ENCODE measurements at regions not wholly inside any gene's neighbourhood (a gene's known extent, or its start where the extent isn't known, plus 50 kb on each side); places are given as distances from the start of the nearest gene placed in this dataset.

DNA sequence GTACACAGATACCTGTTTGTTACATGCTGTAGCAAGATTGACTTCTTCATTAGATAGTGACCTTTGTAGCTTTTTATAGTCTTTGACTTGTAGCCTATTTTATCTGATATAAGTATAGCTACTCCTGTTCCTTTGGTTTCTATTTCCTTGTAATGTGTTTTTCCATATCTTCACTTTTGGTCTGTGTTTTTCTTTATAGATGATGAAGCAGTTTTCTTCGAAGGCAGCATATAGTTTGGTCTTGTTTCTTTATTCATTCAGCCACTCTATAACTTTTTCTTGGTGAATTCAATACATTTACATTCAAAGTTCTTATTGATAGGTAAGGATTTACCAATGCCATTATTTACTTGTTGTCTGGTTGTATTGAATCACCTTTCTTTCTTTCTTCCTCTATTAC is 1357.3 kb upstream of the EYS start:
- POLR2A ChIA-PET: no interaction called here
- H3K27ac ChIP-seq (ENCODE audit: control insufficient read depth, insufficient read depth): no peak overlapping the region
- H3K27me3 ChIP-seq (replicated peaks in 1 of 2; ENCODE audit: control insufficient read depth in 2 of 2, insufficient read depth in 2 of 2, low read length in 1 of 2): no peaks in the 10 kb centered on the region
- H2AFZ ChIP-seq (ENCODE audit: control insufficient read depth, low read depth, low read length): no peak overlapping the region
- in situ Hi-C loops (cut with MboI) (no loop called here), intact Hi-C loops (cut with micrococcal nuclease; ENCODE audit: unreplicated experiment) (loop anchor here (10.0 kb wide), 1 partner anchor 1160 kb away; no protein-coding TSS in a partner anchor)
- CTCF ChIA-PET: interaction anchor here (1.1 kb wide), 1 partner anchor 19 kb away, joined by 3 read pairs; no protein-coding TSS in a partner anchor
- no peak overlapping the region for H3K9ac ChIP-seq (ENCODE audit: control insufficient read depth, insufficient read depth, low read length)
- ATAC-seq (no peak), FAIRE-seq (no peak), DNase-seq (ENCODE audit: low read depth, low spot score) (no peak)
- 26% methylated on average over 1 of the region's 1 CpG for WGBS (ENCODE audit: insufficient coverage, insufficient replicate concordance, low lambda C conversion rate, missing lambda C conversion rate)
- H3K79me2 ChIP-seq (ENCODE audit: control insufficient read depth, insufficient read depth, low read length): no peaks in the 10 kb centered on the region
- H3K4me2 ChIP-seq (ENCODE audit: control insufficient read depth, insufficient read depth): no peak overlapping the region
- H3K9me3 ChIP-seq (replicated peaks; ENCODE audit: control insufficient read depth, insufficient read depth, low read length): no peaks in the 10 kb centered on the region
- no TSS peak for BruUV-seq (replicated peaks)
- RAD21 ChIA-PET (ENCODE audit: unreplicated experiment): interaction anchor here (0.7 kb wide), 1 partner anchor 1247 kb away, joined by 5 read pairs; no protein-coding TSS in a partner anchor
- SMC1A ChIA-PET (ENCODE audit: uncharacterized antibody, unreplicated experiment): no interaction called here
- H4K20me1 ChIP-seq (ENCODE audit: control insufficient read depth, insufficient read depth): no peaks in the 10 kb centered on the region
- no peaks in the 10 kb centered on the region for H3K36me3 ChIP-seq (ENCODE audit: control insufficient read depth in 2 of 2, insufficient read depth in 2 of 2, low read length in 1 of 2)
- H3K4me1 ChIP-seq (ENCODE audit: control insufficient read depth, insufficient read depth, low read length): no peaks in the 10 kb centered on the region
- no peak overlapping the region for H3K4me3 ChIP-seq
- TF ChIP-seq SREBF2 (IDR thresholded peaks at IDR 0.05; ENCODE audit: low read length): no peak
- no peak for TF ChIP-seq TCF12 (IDR thresholded peaks at IDR 0.05; ENCODE audit: low read depth, low read length)
- no peak for TF ChIP-seq RCOR1 (conservative IDR thresholded peaks at IDR 0.05; ENCODE audit: low read depth, low read length)
- TF ChIP-seq, protein P1, sequence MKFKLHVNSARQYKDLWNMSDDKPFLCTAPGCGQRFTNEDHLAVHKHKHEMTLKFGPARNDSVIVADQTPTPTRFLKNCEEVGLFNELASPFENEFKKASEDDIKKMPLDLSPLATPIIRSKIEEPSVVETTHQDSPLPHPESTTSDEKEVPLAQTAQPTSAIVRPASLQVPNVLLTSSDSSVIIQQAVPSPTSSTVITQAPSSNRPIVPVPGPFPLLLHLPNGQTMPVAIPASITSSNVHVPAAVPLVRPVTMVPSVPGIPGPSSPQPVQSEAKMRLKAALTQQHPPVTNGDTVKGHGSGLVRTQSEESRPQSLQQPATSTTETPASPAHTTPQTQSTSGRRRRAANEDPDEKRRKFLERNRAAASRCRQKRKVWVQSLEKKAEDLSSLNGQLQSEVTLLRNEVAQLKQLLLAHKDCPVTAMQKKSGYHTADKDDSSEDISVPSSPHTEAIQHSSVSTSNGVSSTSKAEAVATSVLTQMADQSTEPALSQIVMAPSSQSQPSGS (IDR thresholded peaks at IDR 0.05; ENCODE audit: low read length): no peak
- TF ChIP-seq KLF5 (IDR thresholded peaks at IDR 0.05; ENCODE audit: partially characterized antibody): no peak
- TF ChIP-seq, protein P2, sequence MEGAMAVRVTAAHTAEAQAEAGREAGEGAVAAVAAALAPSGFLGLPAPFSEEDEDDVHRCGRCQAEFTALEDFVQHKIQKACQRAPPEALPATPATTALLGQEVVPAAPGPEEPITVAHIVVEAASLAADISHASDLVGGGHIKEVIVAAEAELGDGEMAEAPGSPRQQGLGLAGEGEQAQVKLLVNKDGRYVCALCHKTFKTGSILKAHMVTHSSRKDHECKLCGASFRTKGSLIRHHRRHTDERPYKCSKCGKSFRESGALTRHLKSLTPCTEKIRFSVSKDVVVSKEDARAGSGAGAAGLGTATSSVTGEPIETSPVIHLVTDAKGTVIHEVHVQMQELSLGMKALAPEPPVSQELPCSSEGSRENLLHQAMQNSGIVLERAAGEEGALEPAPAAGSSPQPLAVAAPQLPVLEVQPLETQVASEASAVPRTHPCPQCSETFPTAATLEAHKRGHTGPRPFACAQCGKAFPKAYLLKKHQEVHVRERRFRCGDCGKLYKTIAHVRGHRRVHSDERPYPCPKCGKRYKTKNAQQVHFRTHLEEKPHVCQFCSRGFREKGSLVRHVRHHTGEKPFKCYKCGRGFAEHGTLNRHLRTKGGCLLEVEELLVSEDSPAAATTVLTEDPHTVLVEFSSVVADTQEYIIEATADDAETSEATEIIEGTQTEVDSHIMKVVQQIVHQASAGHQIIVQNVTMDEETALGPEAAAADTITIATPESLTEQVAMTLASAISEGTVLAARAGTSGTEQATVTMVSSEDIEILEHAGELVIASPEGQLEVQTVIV (IDR thresholded peaks at IDR 0.05; ENCODE audit: borderline replicate concordance, partially characterized antibody): no peak
- TF ChIP-seq YBX1 (IDR thresholded peaks at IDR 0.05): no peak
- no peak for TF ChIP-seq NFYB (IDR thresholded peaks at IDR 0.05; ENCODE audit: insufficient read depth, low read depth, low read length)
- TF ChIP-seq, protein P3, sequence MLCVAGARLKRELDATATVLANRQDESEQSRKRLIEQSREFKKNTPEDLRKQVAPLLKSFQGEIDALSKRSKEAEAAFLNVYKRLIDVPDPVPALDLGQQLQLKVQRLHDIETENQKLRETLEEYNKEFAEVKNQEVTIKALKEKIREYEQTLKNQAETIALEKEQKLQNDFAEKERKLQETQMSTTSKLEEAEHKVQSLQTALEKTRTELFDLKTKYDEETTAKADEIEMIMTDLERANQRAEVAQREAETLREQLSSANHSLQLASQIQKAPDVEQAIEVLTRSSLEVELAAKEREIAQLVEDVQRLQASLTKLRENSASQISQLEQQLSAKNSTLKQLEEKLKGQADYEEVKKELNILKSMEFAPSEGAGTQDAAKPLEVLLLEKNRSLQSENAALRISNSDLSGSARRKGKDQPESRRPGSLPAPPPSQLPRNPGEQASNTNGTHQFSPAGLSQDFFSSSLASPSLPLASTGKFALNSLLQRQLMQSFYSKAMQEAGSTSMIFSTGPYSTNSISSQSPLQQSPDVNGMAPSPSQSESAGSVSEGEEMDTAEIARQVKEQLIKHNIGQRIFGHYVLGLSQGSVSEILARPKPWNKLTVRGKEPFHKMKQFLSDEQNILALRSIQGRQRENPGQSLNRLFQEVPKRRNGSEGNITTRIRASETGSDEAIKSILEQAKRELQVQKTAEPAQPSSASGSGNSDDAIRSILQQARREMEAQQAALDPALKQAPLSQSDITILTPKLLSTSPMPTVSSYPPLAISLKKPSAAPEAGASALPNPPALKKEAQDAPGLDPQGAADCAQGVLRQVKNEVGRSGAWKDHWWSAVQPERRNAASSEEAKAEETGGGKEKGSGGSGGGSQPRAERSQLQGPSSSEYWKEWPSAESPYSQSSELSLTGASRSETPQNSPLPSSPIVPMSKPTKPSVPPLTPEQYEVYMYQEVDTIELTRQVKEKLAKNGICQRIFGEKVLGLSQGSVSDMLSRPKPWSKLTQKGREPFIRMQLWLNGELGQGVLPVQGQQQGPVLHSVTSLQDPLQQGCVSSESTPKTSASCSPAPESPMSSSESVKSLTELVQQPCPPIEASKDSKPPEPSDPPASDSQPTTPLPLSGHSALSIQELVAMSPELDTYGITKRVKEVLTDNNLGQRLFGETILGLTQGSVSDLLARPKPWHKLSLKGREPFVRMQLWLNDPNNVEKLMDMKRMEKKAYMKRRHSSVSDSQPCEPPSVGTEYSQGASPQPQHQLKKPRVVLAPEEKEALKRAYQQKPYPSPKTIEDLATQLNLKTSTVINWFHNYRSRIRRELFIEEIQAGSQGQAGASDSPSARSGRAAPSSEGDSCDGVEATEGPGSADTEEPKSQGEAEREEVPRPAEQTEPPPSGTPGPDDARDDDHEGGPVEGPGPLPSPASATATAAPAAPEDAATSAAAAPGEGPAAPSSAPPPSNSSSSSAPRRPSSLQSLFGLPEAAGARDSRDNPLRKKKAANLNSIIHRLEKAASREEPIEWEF (IDR thresholded peaks at IDR 0.05; ENCODE audit: insufficient replicate concordance, low read depth, low read length): no peak
- no peak for TF ChIP-seq MTA2 (IDR thresholded peaks at IDR 0.05; ENCODE audit: low read depth)
- TF ChIP-seq IRF3 (IDR thresholded peaks at IDR 0.05): no peak
- TF ChIP-seq SP1 (IDR thresholded peaks at IDR 0.05; ENCODE audit: low read depth, low read length): no peak
- no peak for TF ChIP-seq CHD1 (IDR thresholded peaks at IDR 0.05; ENCODE audit: low read depth, low read length)
- no peak for TF ChIP-seq RBBP5 (conservative IDR thresholded peaks at IDR 0.05)
- no peak for TF ChIP-seq CBX3 (IDR thresholded peaks at IDR 0.05; ENCODE audit: borderline replicate concordance, low read depth)
